K562 (cell line): ENCODE measurements at regions not wholly inside any gene's neighbourhood (a gene's known extent, or its start where the extent isn't known, plus 50 kb on each side); places are given as distances from the start of the nearest gene placed in this dataset.

Experiments used
- CC2D1A ChIP-seq: fragments of 450-650 bp; IDR thresholded peaks from 2 replicates; pipeline ENCODE4 v1.6.1; 2017; ENCODE audit warnings: mild to moderate bottlenecking
- DIDO1 ChIP-seq: fragments of 450-650 bp; IDR thresholded peaks from 2 replicates; pipeline ENCODE4 v1.6.1; 2016; ENCODE audit warnings: low read depth, missing biosample characterization, missing genetic modification characterization
- ELF4 ChIP-seq: fragments of 450-650 bp; formaldehyde crosslinking; IDR thresholded peaks from 2 replicates; pipeline ENCODE4 v1.4.0; 2022; ENCODE audit warnings: missing genetic modification characterization
- ETV6 ChIP-seq, 3 experiments: fragments of 150-350 bp in 1 of 3; sonication (generic) in 1 of 3; formaldehyde crosslinking in 1 of 3; IDR thresholded peaks; 2 replicates each; pipeline versions ENCODE4 v1.6.1 to v1.8.0; 2014 to 2022; ENCODE audit warnings: borderline replicate concordance in 2 of 3, low read depth in 2 of 3, antibody characterized with exemption in 1 of 3, low read length in 1 of 3, mild to moderate bottlenecking in 1 of 3, missing genetic modification reagents in 1 of 3
- JUNB ChIP-seq: fragments of 450-650 bp; formaldehyde crosslinking; conservative IDR thresholded peaks from 2 replicates; pipeline ENCODE4 v1.4.0; 2020; ENCODE audit warnings: mild to moderate bottlenecking
- MCM2 ChIP-seq: fragments of 450-650 bp; IDR thresholded peaks from 2 replicates; pipeline ENCODE4 v1.6.1; 2017; ENCODE audit warnings: low read depth, mild to moderate bottlenecking
- MED1 ChIP-seq: sonication (generic); formaldehyde crosslinking; IDR thresholded peaks from 2 replicates; pipeline ENCODE4 v1.8.1; 2023; ENCODE audit warnings: missing genetic modification reagents, borderline replicate concordance
- PTBP1 ChIP-seq: fragments of 200-400 bp; formaldehyde crosslinking; IDR thresholded peaks from 2 replicates; pipeline ENCODE4 v1.6.1; 2017; ENCODE audit warnings: low read depth, low read length
- RAD51 ChIP-seq: fragments of 450-650 bp; IDR thresholded peaks from 2 replicates; pipeline ENCODE4 v1.7.1; 2016; ENCODE audit warnings: low read depth, mild to moderate bottlenecking, borderline replicate concordance
- RBM14 ChIP-seq: fragments of 200-400 bp; formaldehyde crosslinking; IDR thresholded peaks from 2 replicates; pipeline ENCODE4 v1.6.1; 2018; ENCODE audit warnings: low read depth, mild to moderate bottlenecking, low read length, moderate library complexity, borderline replicate concordance; ENCODE audit not compliant: insufficient read depth
- RBM15 ChIP-seq: fragments of 200-400 bp; formaldehyde crosslinking; IDR thresholded peaks from 2 replicates; pipeline ENCODE4 v1.6.1; 2018; ENCODE audit warnings: mild to moderate bottlenecking, low read length, moderate library complexity; ENCODE audit not compliant: insufficient read depth
- RNF2 ChIP-seq: sonication (generic); IDR thresholded peaks from 2 replicates; pipeline ENCODE4 v1.6.1; 2016
- TFAM ChIP-seq: fragments of 250-450 bp; sonication (Bioruptor Pico); conservative IDR thresholded peaks from 2 replicates; pipeline ENCODE4 v1.5.0; 2021; ENCODE audit warnings: mild to moderate bottlenecking, moderate library complexity
- TOE1 ChIP-seq, 2 experiments: fragments of 450-650 bp in 1 of 2; sonication (generic) in 1 of 2; formaldehyde crosslinking in 1 of 2; IDR thresholded peaks; 2 replicates each; pipeline versions ENCODE4 v1.7.1 to v1.8.0; 2016 to 2022; ENCODE audit warnings: borderline replicate concordance in 2 of 2, mild to moderate bottlenecking in 2 of 2, antibody characterized with exemption in 1 of 2, inconsistent platforms in 1 of 2, low read depth in 1 of 2, missing genetic modification reagents in 1 of 2, moderate library complexity in 1 of 2
- UBTF ChIP-seq, 2 experiments: IDR thresholded peaks; 2 replicates each; pipeline ENCODE4 v1.6.1; 2012; ENCODE audit warnings: improper control_type of control experiment in 2 of 2, low read depth in 2 of 2, low read length in 2 of 2, borderline replicate concordance in 1 of 2
- ZFPM2 ChIP-seq: fragments of 250-450 bp; sonication (Bioruptor Pico); IDR thresholded peaks from 2 replicates; pipeline ENCODE4 v1.5.1; 2022; ENCODE audit warnings: mild to moderate bottlenecking
- ZNF239 ChIP-seq: fragments of 250-450 bp; sonication (Bioruptor Pico); IDR thresholded peaks from 2 replicates; pipeline ENCODE4 v1.4.0; 2020; ENCODE audit warnings: mild to moderate bottlenecking
- ZNF274 ChIP-seq: IDR thresholded peaks from 2 replicates; pipeline ENCODE4 v1.6.1; 2011; ENCODE audit warnings: low read depth, mild to moderate bottlenecking, low read length, moderate library complexity, borderline replicate concordance
- ZNF639 ChIP-seq, 2 experiments: fragments of 200-800 bp in 1 of 2; sonication (Bioruptor generic) in 1 of 2; sonication (generic) in 1 of 2; formaldehyde crosslinking in 1 of 2; IDR thresholded peaks in 1 of 2; conservative IDR thresholded peaks in 1 of 2; 2 replicates each; pipeline versions ENCODE4 v1.5.0 to v1.6.1; 2016 to 2020; ENCODE audit warnings: missing compliant biosample characterization in 1 of 2, missing genetic modification characterization in 1 of 2, missing genetic modification reagents in 1 of 2
- ZSCAN32 ChIP-seq: fragments of 450-650 bp; formaldehyde crosslinking; IDR thresholded peaks from 2 replicates; pipeline ENCODE4 v1.4.0; 2020; ENCODE audit warnings: mild to moderate bottlenecking, moderate library complexity
- TF ChIP-seq, protein P1 (sequence below): fragments of 450-650 bp; IDR thresholded peaks from one replicate; pipeline ENCODE4 v1.6.1; 2018; ENCODE audit warnings: mild to moderate bottlenecking, moderate library complexity; ENCODE audit not compliant: partially characterized antibody
- TF ChIP-seq, protein P2 (sequence below): sonication (generic); formaldehyde crosslinking; IDR thresholded peaks from 2 replicates; pipeline ENCODE4 v1.9.0; 2022; ENCODE audit warnings: mild to moderate bottlenecking, missing genetic modification reagents

DNA sequence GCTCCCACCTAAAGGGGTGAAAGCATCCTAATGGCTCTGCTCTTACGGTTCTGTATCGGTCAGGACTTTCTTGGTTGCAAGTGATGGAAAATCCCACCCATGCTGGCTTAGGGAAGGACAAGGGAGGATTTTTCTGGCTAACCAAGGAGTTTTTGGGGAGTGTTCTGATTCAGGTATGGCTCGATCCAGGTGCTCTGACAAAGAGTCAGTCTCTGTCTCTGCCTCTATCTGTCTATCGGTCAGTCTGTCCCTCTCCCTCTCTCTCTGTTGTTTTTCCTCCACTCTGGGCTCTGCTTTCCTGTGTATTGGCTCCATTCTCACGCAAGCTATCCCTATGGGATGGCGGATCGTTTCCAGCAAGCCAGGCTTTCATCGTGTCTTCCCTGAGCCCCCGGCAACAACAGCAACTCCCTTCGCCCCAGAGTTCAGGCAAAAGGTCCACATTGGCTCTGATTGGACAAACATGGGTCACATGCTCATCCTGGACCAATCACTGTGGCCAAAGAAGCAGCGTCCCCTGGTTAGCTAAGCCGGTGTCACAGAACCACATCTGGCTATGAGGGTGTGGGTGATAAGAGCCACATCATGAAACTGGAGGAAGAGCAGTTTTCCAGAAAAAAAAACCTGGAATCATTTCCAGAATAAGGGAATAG lies 160.3 kb downstream of the BMP7 start (continued):
- no peak for TF ChIP-seq ZNF639 (CRISPR knock-in tag; conservative IDR thresholded peaks at IDR 0.05 in 1 of 2, IDR thresholded peaks at IDR 0.05 in 1 of 2)
- TF ChIP-seq ELF4 (CRISPR knock-in tag) = no peak
- TF ChIP-seq DIDO1 (tag) = no peak
- no peak for TF ChIP-seq TFAM
- peak; percentile 88 for TF ChIP-seq RAD51
- no peak for TF ChIP-seq RBM15
- no peak for TF ChIP-seq UBTF (IDR thresholded peaks at IDR 0.05; ENCODE audit: borderline replicate concordance in 1 of 2, low read depth in 2 of 2, low read length in 2 of 2)
- no peak for TF ChIP-seq ZFPM2 (CRISPR knock-in tag)
- TF ChIP-seq, protein P1, sequence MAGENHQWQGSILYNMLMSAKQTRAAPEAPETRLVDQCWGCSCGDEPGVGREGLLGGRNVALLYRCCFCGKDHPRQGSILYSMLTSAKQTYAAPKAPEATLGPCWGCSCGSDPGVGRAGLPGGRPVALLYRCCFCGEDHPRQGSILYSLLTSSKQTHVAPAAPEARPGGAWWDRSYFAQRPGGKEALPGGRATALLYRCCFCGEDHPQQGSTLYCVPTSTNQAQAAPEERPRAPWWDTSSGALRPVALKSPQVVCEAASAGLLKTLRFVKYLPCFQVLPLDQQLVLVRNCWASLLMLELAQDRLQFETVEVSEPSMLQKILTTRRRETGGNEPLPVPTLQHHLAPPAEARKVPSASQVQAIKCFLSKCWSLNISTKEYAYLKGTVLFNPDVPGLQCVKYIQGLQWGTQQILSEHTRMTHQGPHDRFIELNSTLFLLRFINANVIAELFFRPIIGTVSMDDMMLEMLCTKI = no peak
- TF ChIP-seq RBM14 = no peak
- TF ChIP-seq ZNF274 = no peak
- TF ChIP-seq ZNF239 (CRISPR knock-in tag) = no peak
- TF ChIP-seq, protein P2, sequence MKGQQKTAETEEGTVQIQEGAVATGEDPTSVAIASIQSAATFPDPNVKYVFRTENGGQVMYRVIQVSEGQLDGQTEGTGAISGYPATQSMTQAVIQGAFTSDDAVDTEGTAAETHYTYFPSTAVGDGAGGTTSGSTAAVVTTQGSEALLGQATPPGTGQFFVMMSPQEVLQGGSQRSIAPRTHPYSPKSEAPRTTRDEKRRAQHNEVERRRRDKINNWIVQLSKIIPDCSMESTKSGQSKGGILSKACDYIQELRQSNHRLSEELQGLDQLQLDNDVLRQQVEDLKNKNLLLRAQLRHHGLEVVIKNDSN (CRISPR knock-in tag) = peak; percentile 81
- TF ChIP-seq PTBP1 = no peak
- TF ChIP-seq ZSCAN32 = no peak
- TF ChIP-seq TOE1 (IDR thresholded peaks at IDR 0.05; ENCODE audit: borderline replicate concordance) = no peak
- TF ChIP-seq TOE1 (CRISPR knock-in tag; IDR thresholded peaks at IDR 0.05; ENCODE audit: borderline replicate concordance, low read depth) = no peak
- TF ChIP-seq CC2D1A = no peak
- TF ChIP-seq JUNB (CRISPR knock-in tag) = no peak
- TF ChIP-seq ETV6 (IDR thresholded peaks at IDR 0.05; ENCODE audit: borderline replicate concordance in 1 of 2, low read depth in 2 of 2, low read length in 1 of 2) = no peak
- TF ChIP-seq ETV6 (CRISPR knock-in tag; IDR thresholded peaks at IDR 0.05; ENCODE audit: borderline replicate concordance) = no peak
- no peak for TF ChIP-seq MED1
- TF ChIP-seq MCM2 = no peak
- TF ChIP-seq RNF2 = no peak
